ENCODE measurements at regions not wholly inside any gene's neighbourhood (a gene's known extent, or its start where the extent isn't known, plus 50 kb on each side); places are given as distances from the start of the nearest gene placed in this dataset.

GRCh38 chr11:95429376-95429907 lies 198.4 kb upstream of the SESN3 start:
- TF ChIP-seq CSRNP3 (CRISPR knock-in tag; IDR thresholded peaks at IDR 0.05) (no peak), ARNTL (CRISPR knock-in tag; IDR thresholded peaks at IDR 0.05; ENCODE audit: borderline replicate concordance, low read depth) (no peak), PATZ1 (CRISPR knock-in tag; IDR thresholded peaks at IDR 0.05; ENCODE audit: borderline replicate concordance) (no peak), ZNF565 (CRISPR knock-in tag; conservative IDR thresholded peaks at IDR 0.05; ENCODE audit: low read depth) (no peak), ZFP30 (CRISPR knock-in tag; IDR thresholded peaks at IDR 0.05) (no peak), TSHZ2 (CRISPR knock-in tag; IDR thresholded peaks at IDR 0.05) (no peak), CREB5 (CRISPR knock-in tag; IDR thresholded peaks at IDR 0.05; ENCODE audit: low read depth) (no peak), ZNF70 (CRISPR knock-in tag; IDR thresholded peaks at IDR 0.05) (no peak), ZNF8 (CRISPR knock-in tag; IDR thresholded peaks at IDR 0.05) (no peak), TCF4 (CRISPR knock-in tag; IDR thresholded peaks at IDR 0.05; ENCODE audit: borderline replicate concordance) (no peak), ESRRG (CRISPR knock-in tag; IDR thresholded peaks at IDR 0.05) (no peak), BACH2 (CRISPR knock-in tag; IDR thresholded peaks at IDR 0.05; ENCODE audit: borderline replicate concordance) (no peak), PPARA (CRISPR knock-in tag; IDR thresholded peaks at IDR 0.05; ENCODE audit: borderline replicate concordance) (no peak)

Data from SK-N-SH treated with all-trans-retinoic acid at 6 μM for 48 hours (cell line).